ENCODE measurements at regions not wholly inside any gene's neighbourhood (a gene's known extent, or its start where the extent isn't known, plus 50 kb on each side); places are given as distances from the start of the nearest gene placed in this dataset.
A peak's percentile ranks its signal among the peaks of the same experiment; 100 is the strongest.

DNA sequence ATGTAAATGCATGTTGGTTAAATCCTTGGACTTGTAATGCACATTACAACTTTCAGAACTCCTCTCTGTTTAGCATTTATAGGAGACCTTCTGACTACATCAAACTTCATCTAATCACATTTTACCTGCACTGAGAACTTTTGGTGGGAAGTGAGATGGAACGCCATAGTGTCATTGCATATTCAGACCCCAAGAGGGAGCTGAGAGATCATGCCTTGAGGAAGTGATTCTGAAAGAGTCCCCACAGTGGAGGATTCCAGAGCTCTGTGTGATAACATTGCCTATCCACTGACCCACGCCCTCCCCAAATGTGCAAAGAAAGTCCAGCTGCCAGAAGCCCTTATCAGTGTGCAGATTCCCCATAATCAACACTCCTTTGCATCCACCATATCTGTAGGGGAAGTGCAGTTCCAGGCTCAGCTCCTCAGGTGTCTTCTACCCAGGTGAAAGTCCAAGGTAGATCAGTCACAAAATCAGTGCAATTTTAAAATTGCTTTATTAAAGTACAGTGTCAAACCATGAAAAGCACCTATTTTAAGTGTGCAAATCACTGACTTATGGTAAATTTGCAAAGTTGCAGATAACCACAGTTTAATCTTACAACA, 212.4 kb downstream of the RPIA start:
- TF ChIP-seq, protein P1, sequence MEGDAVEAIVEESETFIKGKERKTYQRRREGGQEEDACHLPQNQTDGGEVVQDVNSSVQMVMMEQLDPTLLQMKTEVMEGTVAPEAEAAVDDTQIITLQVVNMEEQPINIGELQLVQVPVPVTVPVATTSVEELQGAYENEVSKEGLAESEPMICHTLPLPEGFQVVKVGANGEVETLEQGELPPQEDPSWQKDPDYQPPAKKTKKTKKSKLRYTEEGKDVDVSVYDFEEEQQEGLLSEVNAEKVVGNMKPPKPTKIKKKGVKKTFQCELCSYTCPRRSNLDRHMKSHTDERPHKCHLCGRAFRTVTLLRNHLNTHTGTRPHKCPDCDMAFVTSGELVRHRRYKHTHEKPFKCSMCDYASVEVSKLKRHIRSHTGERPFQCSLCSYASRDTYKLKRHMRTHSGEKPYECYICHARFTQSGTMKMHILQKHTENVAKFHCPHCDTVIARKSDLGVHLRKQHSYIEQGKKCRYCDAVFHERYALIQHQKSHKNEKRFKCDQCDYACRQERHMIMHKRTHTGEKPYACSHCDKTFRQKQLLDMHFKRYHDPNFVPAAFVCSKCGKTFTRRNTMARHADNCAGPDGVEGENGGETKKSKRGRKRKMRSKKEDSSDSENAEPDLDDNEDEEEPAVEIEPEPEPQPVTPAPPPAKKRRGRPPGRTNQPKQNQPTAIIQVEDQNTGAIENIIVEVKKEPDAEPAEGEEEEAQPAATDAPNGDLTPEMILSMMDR (IDR thresholded peaks at IDR 0.05; ENCODE audit: poor library complexity, severe bottlenecking): peak; percentile 87
- TF ChIP-seq EP300 (conservative IDR thresholded peaks at IDR 0.05; ENCODE audit: poor library complexity, severe bottlenecking) (no peak), RAD21 (conservative IDR thresholded peaks at IDR 0.05) (peak; percentile 91), MXI1 (conservative IDR thresholded peaks at IDR 0.05; ENCODE audit: poor library complexity, severe bottlenecking) (no peak), SMC3 (conservative IDR thresholded peaks at IDR 0.05; ENCODE audit: poor library complexity) (peak; percentile 92), EZH2 (IDR thresholded peaks at IDR 0.05; ENCODE audit: borderline replicate concordance, insufficient read depth, low read length, poor library complexity, severe bottlenecking) (no peak)
